ENCODE measurements at regions not wholly inside any gene's neighbourhood (a gene's known extent, or its start where the extent isn't known, plus 50 kb on each side); places are given as distances from the start of the nearest gene placed in this dataset.

DNA sequence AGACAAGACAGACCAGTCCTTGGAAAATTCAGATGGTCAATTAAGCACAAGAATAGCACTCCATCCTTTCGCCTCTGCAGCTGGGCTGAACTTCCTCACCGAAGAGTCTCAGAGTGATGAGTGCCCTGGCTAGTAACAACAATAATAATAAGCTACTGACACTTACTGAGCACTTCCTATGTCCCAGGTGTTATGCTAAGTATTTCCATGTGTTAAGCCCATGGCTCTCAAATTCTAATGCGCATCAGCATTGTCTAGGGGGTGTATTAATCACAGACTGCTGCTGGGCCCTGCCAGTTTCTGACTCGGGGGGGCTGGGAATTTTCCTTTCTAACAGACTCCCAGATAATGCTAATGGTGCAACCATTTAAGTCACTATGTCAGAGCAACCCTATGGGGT, 118.2 kb upstream of the LRFN2 start:
- no peaks in the 10 kb centered on the region for H3K9me3 Mint-ChIP-seq (ENCODE audit: low read depth)
- no peak overlapping the region for H3K4me3 Mint-ChIP-seq
- DNase-seq (no peak), ATAC-seq (no peak)
- no peaks in the 10 kb centered on the region for H3K36me3 Mint-ChIP-seq
- H3K27ac Mint-ChIP-seq: no peak overlapping the region
- peaks cover 13% of the 10 kb centered on the region for H3K27me3 Mint-ChIP-seq
- CTCF ChIA-PET: no interaction called here
- no peaks in the 10 kb centered on the region for H3K4me1 Mint-ChIP-seq

DNA sequence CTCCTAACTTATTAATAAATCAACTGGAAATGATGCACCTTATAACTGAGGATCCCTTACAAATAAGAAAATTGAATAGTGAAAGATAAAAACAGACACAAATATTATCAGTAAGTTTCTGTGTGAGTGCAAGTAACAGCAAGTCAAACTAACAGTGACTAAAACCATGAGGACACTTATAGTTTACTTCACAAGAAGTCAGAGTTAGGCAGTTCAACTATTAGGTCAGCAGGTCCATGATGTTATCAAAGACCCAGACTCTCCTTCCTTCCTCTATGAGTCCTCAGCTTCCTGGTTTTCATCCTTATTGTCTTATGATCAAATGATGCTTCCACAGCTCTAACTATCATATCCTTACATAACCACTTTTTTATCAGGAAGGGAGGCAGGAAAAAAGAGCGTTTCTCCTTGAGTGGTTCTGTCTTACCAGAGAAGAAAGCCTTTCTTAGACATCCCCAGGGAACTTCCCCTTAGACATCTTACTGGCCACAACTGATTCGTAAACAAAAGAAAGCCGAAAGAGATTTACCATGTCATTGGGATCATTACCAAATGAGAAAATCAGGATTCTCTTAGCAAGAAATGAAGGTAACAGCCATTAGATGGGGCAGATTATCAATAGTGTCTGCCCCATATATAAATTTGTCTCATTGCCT, 114.3 kb upstream of the LRFN2 start:
- DNase-seq (no peak), ATAC-seq (no peak)
- Mint-ChIP-seq H3K36me3 (no peaks in the 10 kb centered on the region), H3K9me3 (ENCODE audit: low read depth) (no peaks in the 10 kb centered on the region), H3K4me3 (no peak overlapping the region), H3K27me3 (peaks cover 11% of the 10 kb centered on the region), H3K27ac (no peak overlapping the region), H3K4me1 (no peaks in the 10 kb centered on the region)
- CTCF ChIA-PET: no interaction called here

DNA sequence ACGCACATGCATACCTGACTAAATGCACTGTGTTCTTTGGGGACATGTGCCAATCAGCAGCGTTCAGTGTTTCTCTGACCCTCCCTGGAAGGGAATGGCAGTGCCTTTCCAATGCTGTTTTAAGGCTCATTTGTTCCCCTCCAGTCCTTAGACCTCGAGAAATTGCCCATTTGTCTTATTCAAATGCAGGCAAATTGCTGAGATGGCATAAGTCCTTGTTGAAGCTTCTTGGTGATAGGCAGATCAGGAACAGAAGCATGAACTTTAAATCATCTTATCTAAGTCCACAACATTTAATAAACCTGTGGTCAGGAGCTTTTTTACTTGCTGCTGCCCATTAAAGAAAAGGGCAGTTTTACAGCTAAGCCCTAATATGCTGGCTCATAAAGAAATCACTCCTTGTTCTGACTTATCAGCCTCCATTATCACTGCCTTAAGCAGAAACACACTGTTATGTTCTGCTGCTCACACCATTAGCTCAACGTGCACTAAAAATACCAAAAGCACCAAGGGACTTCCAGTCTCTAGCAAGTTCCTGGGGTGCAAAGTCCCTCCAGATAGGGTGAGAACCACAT, 112.9 kb upstream of the LRFN2 start:
- H3K36me3 Mint-ChIP-seq: no peaks in the 10 kb centered on the region
- peaks cover 13% of the 10 kb centered on the region for H3K27me3 Mint-ChIP-seq
- H3K9me3 Mint-ChIP-seq (ENCODE audit: low read depth): no peaks in the 10 kb centered on the region
- H3K4me3 Mint-ChIP-seq: no peak overlapping the region
- CTCF ChIA-PET: no interaction called here
- H3K4me1 Mint-ChIP-seq: no peaks in the 10 kb centered on the region
- no peak for DNase-seq
- H3K27ac Mint-ChIP-seq: no peak overlapping the region
- ATAC-seq: no peak

- Mint-ChIP-seq H3K4me3 (no peak overlapping the region), H3K36me3 (no peaks in the 10 kb centered on the region), H3K27me3 (peaks cover 7% of the 10 kb centered on the region), H3K27ac (no peak overlapping the region), H3K9me3 (ENCODE audit: low read depth) (no peaks in the 10 kb centered on the region), H3K4me1 (no peaks in the 10 kb centered on the region)
- CTCF ChIA-PET: no interaction called here
- no peak for ATAC-seq
- no peak for DNase-seq
These were observed 108.7 kb upstream of the LRFN2 start for GRCh38 chr6:40695750-40696415.

GRCh38 chr6:40695114-40695513, 108.0 kb upstream of the LRFN2 start:
- H3K9me3 Mint-ChIP-seq (ENCODE audit: low read depth): no peaks in the 10 kb centered on the region
- H3K4me3 Mint-ChIP-seq: no peak overlapping the region
- H3K27ac Mint-ChIP-seq: no peak overlapping the region
- no peak for ATAC-seq
- peaks cover 7% of the 10 kb centered on the region for H3K27me3 Mint-ChIP-seq
- H3K36me3 Mint-ChIP-seq: no peaks in the 10 kb centered on the region
- H3K4me1 Mint-ChIP-seq: no peaks in the 10 kb centered on the region
- CTCF ChIA-PET: no interaction called here
- DNase-seq: no peak

- ATAC-seq (no peak), DNase-seq (no peak)
- Mint-ChIP-seq H3K4me3 (no peak overlapping the region), H3K27ac (no peak overlapping the region), H3K9me3 (ENCODE audit: low read depth) (no peaks in the 10 kb centered on the region), H3K36me3 (no peaks in the 10 kb centered on the region), H3K27me3 (peaks cover 2% of the 10 kb centered on the region), H3K4me1 (no peaks in the 10 kb centered on the region)
- CTCF ChIA-PET: no interaction called here
These were observed 106.6 kb upstream of the LRFN2 start for GRCh38 chr6:40693768-40694167.

DNA sequence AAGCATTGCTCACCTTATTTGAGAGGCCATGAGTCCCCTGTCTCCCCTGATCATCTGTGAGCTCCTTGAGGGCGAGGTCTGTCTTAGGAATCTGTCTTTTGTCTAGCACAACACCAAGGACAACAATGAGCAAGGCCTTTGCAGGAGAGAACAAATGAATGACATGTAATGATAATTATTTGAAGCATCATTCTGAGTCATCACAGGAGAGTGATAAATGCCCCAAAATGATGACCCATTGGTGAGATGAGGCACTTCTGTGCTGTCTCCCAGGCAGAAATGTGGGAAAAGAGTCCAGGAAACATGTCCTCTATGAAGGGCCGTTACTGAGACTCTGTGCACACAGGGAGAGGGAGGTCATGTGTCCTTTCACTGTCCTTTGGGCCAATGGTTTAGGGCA, 105.2 kb upstream of the LRFN2 start:
- peaks cover 2% of the 10 kb centered on the region for H3K27me3 Mint-ChIP-seq
- no peaks in the 10 kb centered on the region for H3K36me3 Mint-ChIP-seq
- no peak for ATAC-seq
- H3K4me3 Mint-ChIP-seq: no peak overlapping the region
- H3K4me1 Mint-ChIP-seq: no peaks in the 10 kb centered on the region
- no peaks in the 10 kb centered on the region for H3K9me3 Mint-ChIP-seq (ENCODE audit: low read depth)
- no peak for DNase-seq
- H3K27ac Mint-ChIP-seq: no peak overlapping the region
- CTCF ChIA-PET: no interaction called here

DNA sequence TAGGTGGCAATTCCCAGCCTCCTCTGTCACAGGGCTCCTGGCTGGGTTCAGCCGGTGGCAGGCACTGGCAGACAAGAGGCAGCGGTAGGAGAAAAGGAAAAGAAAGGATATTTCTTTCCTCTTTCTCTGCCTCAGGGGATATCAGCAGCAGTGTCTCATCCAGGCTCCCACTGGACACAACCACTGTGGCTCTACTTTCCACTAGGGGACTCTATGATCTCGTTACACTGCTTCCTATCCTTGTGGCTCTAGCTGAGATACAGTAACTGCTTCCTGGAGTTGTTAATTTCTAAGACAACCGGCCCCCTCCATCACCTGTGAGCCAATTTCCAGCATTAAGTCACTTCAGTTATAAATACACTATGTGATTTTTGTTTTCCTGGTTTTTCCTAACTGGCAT, 102.0 kb upstream of the LRFN2 start:
- Mint-ChIP-seq H3K9me3 (ENCODE audit: low read depth) (no peaks in the 10 kb centered on the region), H3K27me3 (peaks cover 17% of the 10 kb centered on the region), H3K36me3 (no peaks in the 10 kb centered on the region), H3K4me3 (no peak overlapping the region), H3K4me1 (no peaks in the 10 kb centered on the region), H3K27ac (no peak overlapping the region)
- CTCF ChIA-PET: no interaction called here
- DNase-seq: no peak
- no peak for ATAC-seq

DNA sequence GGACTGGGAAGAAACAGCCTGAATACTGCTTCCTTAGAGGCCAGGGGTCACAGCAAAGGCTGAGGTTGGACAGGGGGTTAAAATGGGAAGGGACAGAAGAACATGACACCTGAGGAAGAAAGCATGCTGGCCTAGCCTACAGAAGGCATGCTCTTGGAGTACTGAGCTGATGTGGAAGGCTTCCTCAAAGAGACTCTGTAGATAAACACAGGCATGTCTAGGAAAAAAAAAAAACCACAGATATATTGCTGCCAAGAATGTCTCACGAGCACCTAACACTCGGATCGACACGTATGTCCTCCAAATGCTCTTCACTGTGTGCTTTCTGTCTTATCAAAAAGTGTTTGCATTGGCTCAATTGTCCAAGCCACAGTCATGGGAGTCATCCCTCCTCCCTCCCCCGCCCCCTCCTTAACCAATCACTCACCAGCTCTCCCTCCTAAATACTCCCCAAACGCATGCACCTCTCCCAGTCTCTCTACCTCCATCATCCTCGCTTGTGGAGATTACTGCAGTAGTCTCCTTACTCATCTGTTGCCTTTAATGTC, 101.1 kb upstream of the LRFN2 start:
- CTCF ChIA-PET: no interaction called here
- H3K36me3 Mint-ChIP-seq: no peaks in the 10 kb centered on the region
- ATAC-seq (no peak), DNase-seq (no peak)
- peaks cover 20% of the 10 kb centered on the region for H3K27me3 Mint-ChIP-seq
- H3K9me3 Mint-ChIP-seq (ENCODE audit: low read depth): no peaks in the 10 kb centered on the region
- H3K27ac Mint-ChIP-seq: no peak overlapping the region
- no peak overlapping the region for H3K4me3 Mint-ChIP-seq
- H3K4me1 Mint-ChIP-seq: no peaks in the 10 kb centered on the region

DNA sequence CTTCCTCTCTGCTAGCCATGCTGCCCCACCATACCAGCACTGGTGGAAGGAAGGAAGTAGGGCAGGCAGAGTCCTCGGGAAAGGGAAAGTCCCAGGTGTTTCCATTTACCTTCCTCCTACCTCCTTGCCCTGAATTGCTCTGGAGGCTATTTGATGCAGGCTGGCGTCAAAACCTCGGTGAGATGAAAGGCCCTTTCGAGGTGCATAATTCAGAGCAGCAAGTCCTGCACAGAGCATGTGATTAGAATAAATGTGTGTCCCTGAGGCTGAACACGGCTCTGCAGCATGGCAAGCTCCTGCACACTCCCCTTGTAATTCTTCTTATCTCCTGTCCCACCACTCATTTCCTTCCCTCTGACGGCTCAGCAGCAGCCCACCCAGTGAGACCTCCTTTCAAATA, 98.7 kb upstream of the LRFN2 start:
- Mint-ChIP-seq H3K27ac (no peak overlapping the region), H3K4me1 (no peaks in the 10 kb centered on the region), H3K27me3 (peaks cover 28% of the 10 kb centered on the region), H3K36me3 (no peaks in the 10 kb centered on the region), H3K9me3 (ENCODE audit: low read depth) (no peaks in the 10 kb centered on the region), H3K4me3 (no peak overlapping the region)
- CTCF ChIA-PET: no interaction called here
- DNase-seq: no peak
- no peak for ATAC-seq

GRCh38 chr6:40681622-40682021, 94.5 kb upstream of the LRFN2 start:
- ATAC-seq (no peak), DNase-seq (no peak)
- Mint-ChIP-seq H3K4me3 (no peak overlapping the region), H3K27ac (no peak overlapping the region), H3K4me1 (no peaks in the 10 kb centered on the region), H3K36me3 (no peaks in the 10 kb centered on the region), H3K9me3 (ENCODE audit: low read depth) (no peaks in the 10 kb centered on the region), H3K27me3 (peaks cover 27% of the 10 kb centered on the region)
- CTCF ChIA-PET: interaction anchor here (0.5 kb wide), 1 partner anchor 1393 kb away, joined by 3 read pairs; no protein-coding TSS in a partner anchor

GRCh38 chr6:40678941-40679340, 91.8 kb upstream of the LRFN2 start:
- peaks cover 17% of the 10 kb centered on the region for H3K27me3 Mint-ChIP-seq
- H3K4me1 Mint-ChIP-seq: no peaks in the 10 kb centered on the region
- DNase-seq (no peak), ATAC-seq (no peak)
- H3K36me3 Mint-ChIP-seq: no peaks in the 10 kb centered on the region
- H3K9me3 Mint-ChIP-seq (ENCODE audit: low read depth): no peaks in the 10 kb centered on the region
- no peak overlapping the region for H3K4me3 Mint-ChIP-seq
- no peak overlapping the region for H3K27ac Mint-ChIP-seq
- CTCF ChIA-PET: no interaction called here

GRCh38 chr6:40674170-40674569, 87.0 kb upstream of the LRFN2 start:
- no peak overlapping the region for H3K4me3 Mint-ChIP-seq
- CTCF ChIA-PET: no interaction called here
- ATAC-seq (no peak), DNase-seq (no peak)
- peaks cover 7% of the 10 kb centered on the region for H3K27me3 Mint-ChIP-seq
- H3K36me3 Mint-ChIP-seq: no peaks in the 10 kb centered on the region
- no peaks in the 10 kb centered on the region for H3K4me1 Mint-ChIP-seq
- H3K9me3 Mint-ChIP-seq (ENCODE audit: low read depth): no peaks in the 10 kb centered on the region
- H3K27ac Mint-ChIP-seq: no peak overlapping the region

GRCh38 chr6:40672087-40672486, 84.9 kb upstream of the LRFN2 start:
- no peaks in the 10 kb centered on the region for H3K36me3 Mint-ChIP-seq
- CTCF ChIA-PET: no interaction called here
- ATAC-seq: no peak
- H3K27me3 Mint-ChIP-seq: peaks cover 7% of the 10 kb centered on the region
- no peak overlapping the region for H3K27ac Mint-ChIP-seq
- no peak for DNase-seq
- no peaks in the 10 kb centered on the region for H3K4me1 Mint-ChIP-seq
- H3K4me3 Mint-ChIP-seq: no peak overlapping the region
- peaks cover 3% of the 10 kb centered on the region for H3K9me3 Mint-ChIP-seq (ENCODE audit: low read depth)

Data from activated CD8-positive, alpha-beta memory T cell treated with anti-CD3 and anti-CD28 coated beads, Interleukin-2, amount 10 ng/mL, durations not matched to agents 7 days and 5 days (primary cell).